Spleen (tissue), 11 donors: ENCODE measurements at regions not wholly inside any gene's neighbourhood (a gene's known extent, or its start where the extent isn't known, plus 50 kb on each side); places are given as distances from the start of the nearest gene placed in this dataset.

Experiments
- DNase-seq: peaks from one replicate; pipeline ENCODE4 v3.0.0-alpha.2; 2020
- H3K27ac ChIP-seq, 8 donors: fragments of 200-600 bp; sonication (generic) in 7 of 8; 1 replicate in 4 of 8; 2 replicates in 4 of 8; pipeline versions ENCODE4 v1.5.0 to v1.8.0; 2016 to 2021; ENCODE audit warnings: inconsistent platforms in 4 of 8, mild to moderate bottlenecking in 4 of 8, moderate library complexity in 1 of 8
- H3K27me3 ChIP-seq, 7 donors: fragments of 200-600 bp; sonication (generic) in 6 of 7; replicated peaks in 1 of 7; 1 replicate in 4 of 7; 2 replicates in 3 of 7; pipeline versions ENCODE4 v1.5.0 to v1.8.0; 2016 to 2021; ENCODE audit warnings: inconsistent platforms in 3 of 7, mild to moderate bottlenecking in 1 of 7
- H3K36me3 ChIP-seq, 6 donors: fragments of 200-600 bp; sonication (generic) in 5 of 6; 1 replicate in 4 of 6; 2 replicates in 2 of 6; pipeline versions ENCODE4 v1.5.0 to v1.8.0; 2016 to 2021; ENCODE audit warnings: inconsistent platforms in 2 of 6
- H3K4me1 ChIP-seq, 6 donors: fragments of 200-600 bp; sonication (generic) in 5 of 6; 1 replicate in 3 of 6; 2 replicates in 3 of 6; pipeline versions ENCODE4 v1.5.0 to v1.8.0; 2016 to 2021; ENCODE audit warnings: inconsistent platforms in 3 of 6
- H3K4me3 ChIP-seq, 8 donors: fragments of 200-600 bp; sonication (generic) in 7 of 8; 1 replicate in 4 of 8; 2 replicates in 4 of 8; pipeline versions ENCODE4 v1.5.0 to v1.8.0; 2016 to 2021; ENCODE audit warnings: inconsistent platforms in 4 of 8, mild to moderate bottlenecking in 4 of 8, moderate library complexity in 2 of 8
- H3K9me3 ChIP-seq, 8 donors: fragments of 200-600 bp; sonication (generic) in 7 of 8; 1 replicate in 4 of 8; 2 replicates in 4 of 8; pipeline versions ENCODE4 v1.5.0 to v1.8.0; 2016 to 2021; ENCODE audit warnings: inconsistent platforms in 4 of 8
- POLR2A ChIP-seq, 3 donors: fragments of 450-650 bp; IDR thresholded peaks; one replicate each; pipeline ENCODE4 v1.5.1; 2017; ENCODE audit warnings: antibody characterized with exemption in 3 of 3, mild to moderate bottlenecking in 1 of 3
- POLR2AphosphoS5 ChIP-seq, 3 donors: sonication (generic); formaldehyde crosslinking; IDR thresholded peaks; one replicate each; pipeline ENCODE4 v1.5.1; 2017; ENCODE audit warnings: antibody characterized with exemption in 3 of 3
- WGBS, 5 donors: extraction: QIAGEN DNeasy Blood & Tissue Kit in 3 of 5; methylation state at CpG; one replicate each; pipeline versions ENCODE4 v1.1.5 to v1.1.7; 2013 to 2018; 5-methylcytosine and 5-hydroxymethylcytosine counted together
- intact Hi-C: fragments of 100-400 bp; cut with DNase I; formaldehyde crosslinking; loops from one replicate; pipeline ENCODE4 v1.15.0; 2023; ENCODE audit warnings: low total_unique reads
- TF ChIP-seq, protein P1 (sequence below), 11 experiments: fragments of 200-600 bp in 7 of 11; fragments of 450-650 bp in 4 of 11; sonication (generic) in 4 of 11; IDR thresholded peaks in 8 of 11; conservative IDR thresholded peaks in 3 of 11; 1 replicate in 7 of 11; 2 replicates in 4 of 11; pipeline versions ENCODE4 v1.4.0 to v1.8.0; 2016 to 2021; ENCODE audit warnings: antibody characterized with exemption in 11 of 11, inconsistent platforms in 4 of 11, mild to moderate bottlenecking in 1 of 11
- donor health status: healthy with polysubstance abuse.
- donor health status: DM: no; HTN: no; CAD: no; lungs with moderate emphysema.
- donor health status: DM: no; HTN: no; CAD: no.
- donor health status: Bipolar disorder and iron deficiency.
- donor health status: healthy.
- donor health status: DM: no; HTN: no; CAD: no.
- donor health status: DM: yes; HTN: yes; CAD: no.

DNA sequence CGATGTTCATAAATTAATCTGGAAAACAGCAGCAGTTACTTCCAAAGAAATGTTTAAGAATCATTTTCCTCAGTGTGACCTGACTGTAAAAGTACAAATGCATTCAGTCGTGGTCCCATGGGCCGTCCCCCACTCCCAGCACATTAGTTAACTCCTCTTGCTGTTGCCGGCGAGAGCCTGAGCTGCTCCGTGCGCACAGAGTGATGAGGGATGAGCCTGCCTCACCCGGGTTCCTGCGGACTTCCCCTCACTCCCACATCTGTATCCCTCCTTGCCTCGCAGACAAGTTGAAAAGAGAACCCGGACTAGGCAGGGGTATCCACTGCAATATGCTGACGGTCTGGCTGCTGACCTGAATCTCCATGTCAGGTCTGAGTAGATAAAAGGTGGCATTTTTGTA lies 861.7 kb upstream of the NR2F2 start:
- DNase-seq, result no peak
- intact Hi-C loops, result no loop called here
- Histone ChIP-seq H3K27me3 (no peaks in the 10 kb centered on the region), H3K36me3 (no peaks in the 10 kb centered on the region), H3K27ac (peak overlapping the region in 5 of 8 donors; percentile 9 to 73 (median 35)), H3K9me3 (no peaks in the 10 kb centered on the region), H3K4me1 (peaks cover 0 to 9% (median 0%) of the 10 kb centered on the region in 6 donors), H3K4me3 (no peak overlapping the region)
- TF ChIP-seq POLR2AphosphoS5 (IDR thresholded peaks at IDR 0.05), result no peak
- TF ChIP-seq, protein P1, sequence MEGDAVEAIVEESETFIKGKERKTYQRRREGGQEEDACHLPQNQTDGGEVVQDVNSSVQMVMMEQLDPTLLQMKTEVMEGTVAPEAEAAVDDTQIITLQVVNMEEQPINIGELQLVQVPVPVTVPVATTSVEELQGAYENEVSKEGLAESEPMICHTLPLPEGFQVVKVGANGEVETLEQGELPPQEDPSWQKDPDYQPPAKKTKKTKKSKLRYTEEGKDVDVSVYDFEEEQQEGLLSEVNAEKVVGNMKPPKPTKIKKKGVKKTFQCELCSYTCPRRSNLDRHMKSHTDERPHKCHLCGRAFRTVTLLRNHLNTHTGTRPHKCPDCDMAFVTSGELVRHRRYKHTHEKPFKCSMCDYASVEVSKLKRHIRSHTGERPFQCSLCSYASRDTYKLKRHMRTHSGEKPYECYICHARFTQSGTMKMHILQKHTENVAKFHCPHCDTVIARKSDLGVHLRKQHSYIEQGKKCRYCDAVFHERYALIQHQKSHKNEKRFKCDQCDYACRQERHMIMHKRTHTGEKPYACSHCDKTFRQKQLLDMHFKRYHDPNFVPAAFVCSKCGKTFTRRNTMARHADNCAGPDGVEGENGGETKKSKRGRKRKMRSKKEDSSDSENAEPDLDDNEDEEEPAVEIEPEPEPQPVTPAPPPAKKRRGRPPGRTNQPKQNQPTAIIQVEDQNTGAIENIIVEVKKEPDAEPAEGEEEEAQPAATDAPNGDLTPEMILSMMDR (IDR thresholded peaks at IDR 0.05 in 8 of 11, conservative IDR thresholded peaks at IDR 0.05 in 3 of 11), result no peak
- no peak for TF ChIP-seq POLR2A (IDR thresholded peaks at IDR 0.05)
- 69 to 75% (median 73%) methylated on average over 12 of the region's 12 CpGs for WGBS, 5 donors

DNA sequence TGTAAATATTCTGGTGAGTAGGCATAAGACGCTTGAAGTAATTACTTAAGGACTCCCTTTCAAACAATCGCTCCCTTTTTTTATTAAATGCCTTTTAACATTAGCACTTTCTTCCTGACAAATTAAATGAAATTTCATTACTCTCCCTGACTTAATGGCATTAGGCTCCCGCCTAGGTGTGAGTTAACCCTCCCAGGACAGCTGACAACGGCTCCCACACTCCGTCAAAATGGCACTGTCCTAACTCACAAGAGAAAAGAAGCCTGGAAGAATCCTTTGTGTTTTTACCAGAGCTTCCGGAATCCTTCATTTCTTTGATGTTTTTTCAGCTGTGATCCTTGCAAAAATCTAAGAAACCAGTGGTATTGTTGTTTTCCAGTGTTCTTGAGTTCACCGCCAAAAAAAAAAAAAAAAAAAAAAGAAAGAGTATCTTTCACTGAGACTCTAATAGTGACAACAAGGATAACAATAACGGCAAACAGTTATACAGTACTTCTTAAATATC lies 861.0 kb upstream of the NR2F2 start:
- H3K4me3 ChIP-seq, result no peak overlapping the region
- H3K36me3 ChIP-seq, result no peaks in the 10 kb centered on the region
- peak overlapping the region in 7 of 8 donors; percentile 56 to 73 (median 64) for H3K27ac ChIP-seq
- TF ChIP-seq, protein P1 (IDR thresholded peaks at IDR 0.05 in 8 of 11, conservative IDR thresholded peaks at IDR 0.05 in 3 of 11), result no peak
- TF ChIP-seq POLR2AphosphoS5 (IDR thresholded peaks at IDR 0.05) (no peak), POLR2A (IDR thresholded peaks at IDR 0.05) (no peak)
- peaks cover 0 to 9% (median 0%) of the 10 kb centered on the region in 6 donors for H3K4me1 ChIP-seq
- no peaks in the 10 kb centered on the region for H3K9me3 ChIP-seq
- no peaks in the 10 kb centered on the region for H3K27me3 ChIP-seq
- no peak for DNase-seq
- 60 to 67% (median 61%) methylated on average over 8 of the region's 8 CpGs for WGBS, 5 donors
- intact Hi-C loops, result no loop called here

DNA sequence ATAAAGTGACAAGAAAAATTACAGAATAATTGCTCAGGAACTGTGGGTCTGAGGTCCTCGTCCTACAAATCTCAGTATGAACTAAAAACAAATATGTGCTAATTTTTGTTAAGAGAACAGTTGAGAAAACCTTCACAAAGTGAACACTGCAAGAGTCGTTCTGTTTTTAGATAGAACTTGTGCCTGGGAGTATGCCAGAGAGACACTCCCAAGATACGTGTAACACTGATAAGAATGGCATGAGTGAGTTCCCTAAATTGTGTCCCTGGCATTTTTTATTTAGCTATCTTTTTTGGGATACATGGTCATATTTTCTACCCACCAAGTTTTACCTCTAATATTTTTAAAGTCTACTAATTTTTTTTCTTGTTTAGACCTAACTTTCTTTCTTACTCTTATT lies 860.0 kb upstream of the NR2F2 start:
- TF ChIP-seq, protein P1 (IDR thresholded peaks at IDR 0.05 in 8 of 11, conservative IDR thresholded peaks at IDR 0.05 in 3 of 11), result no peak
- no peak for TF ChIP-seq POLR2A (IDR thresholded peaks at IDR 0.05)
- no peak for TF ChIP-seq POLR2AphosphoS5 (IDR thresholded peaks at IDR 0.05)
- H3K36me3 ChIP-seq, result no peaks in the 10 kb centered on the region
- H3K9me3 ChIP-seq, result no peaks in the 10 kb centered on the region
- H3K27ac ChIP-seq, result peak overlapping the region; percentile 38 to 73 (median 62)
- H3K27me3 ChIP-seq, result no peaks in the 10 kb centered on the region
- H3K4me3 ChIP-seq, result no peak overlapping the region
- DNase-seq, result no peak
- WGBS, 5 donors, result 46 to 68% (median 56%) methylated on average over 3 of the region's 3 CpGs
- peaks cover 0 to 9% (median 0%) of the 10 kb centered on the region in 6 donors for H3K4me1 ChIP-seq
- intact Hi-C loops, result no loop called here

DNA sequence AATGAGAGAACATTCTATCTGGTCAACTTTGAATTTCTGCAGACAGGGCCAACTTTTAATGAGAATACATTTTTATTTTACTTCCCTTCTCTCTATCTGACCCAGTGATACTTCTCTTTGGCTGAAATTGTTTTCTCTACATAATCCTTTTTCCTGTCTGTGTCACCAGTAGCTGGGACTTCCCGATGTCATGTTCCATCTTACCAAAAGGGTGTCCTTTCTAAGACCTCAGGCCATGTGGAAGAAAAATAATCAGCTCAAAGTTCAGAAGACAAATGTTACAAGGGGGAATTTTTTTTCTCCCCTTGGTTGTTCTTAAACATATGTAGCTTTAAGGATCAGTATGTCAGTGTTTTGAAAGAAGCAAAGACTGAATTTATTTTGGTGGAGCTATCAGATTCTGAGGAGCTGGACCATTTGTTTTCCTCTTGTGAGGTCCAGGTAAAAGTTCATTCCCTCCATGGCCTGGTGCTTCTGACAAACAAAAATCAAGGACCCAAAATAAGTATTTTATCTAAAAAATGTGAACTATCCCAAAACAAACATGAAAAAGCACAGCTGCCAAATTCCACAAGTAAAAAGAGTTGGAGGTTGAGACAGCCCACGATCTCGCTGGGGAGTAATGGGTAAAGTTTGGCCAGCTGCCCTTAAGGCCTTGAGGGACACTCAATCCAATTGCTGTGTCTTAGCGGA lies 859.4 kb upstream of the NR2F2 start:
- peak overlapping the region; percentile 38 to 73 (median 62) for H3K27ac ChIP-seq
- WGBS, 5 donors, result 48 to 67% (median 60%) methylated on average over 4 of the region's 4 CpGs
- H3K4me3 ChIP-seq, result no peak overlapping the region
- TF ChIP-seq POLR2AphosphoS5 (IDR thresholded peaks at IDR 0.05), result peak in 1 of 3 donors; percentile 15
- no peak for TF ChIP-seq POLR2A (IDR thresholded peaks at IDR 0.05)
- intact Hi-C loops, result no loop called here
- H3K27me3 ChIP-seq, result no peaks in the 10 kb centered on the region
- no peaks in the 10 kb centered on the region for H3K9me3 ChIP-seq
- no peak for DNase-seq
- H3K36me3 ChIP-seq, result no peaks in the 10 kb centered on the region
- peaks cover 0 to 9% (median 0%) of the 10 kb centered on the region in 6 donors for H3K4me1 ChIP-seq
